ENCODE measurements at regions not wholly inside any gene's neighbourhood (a gene's known extent, or its start where the extent isn't known, plus 50 kb on each side); places are given as distances from the start of the nearest gene placed in this dataset.

DNA sequence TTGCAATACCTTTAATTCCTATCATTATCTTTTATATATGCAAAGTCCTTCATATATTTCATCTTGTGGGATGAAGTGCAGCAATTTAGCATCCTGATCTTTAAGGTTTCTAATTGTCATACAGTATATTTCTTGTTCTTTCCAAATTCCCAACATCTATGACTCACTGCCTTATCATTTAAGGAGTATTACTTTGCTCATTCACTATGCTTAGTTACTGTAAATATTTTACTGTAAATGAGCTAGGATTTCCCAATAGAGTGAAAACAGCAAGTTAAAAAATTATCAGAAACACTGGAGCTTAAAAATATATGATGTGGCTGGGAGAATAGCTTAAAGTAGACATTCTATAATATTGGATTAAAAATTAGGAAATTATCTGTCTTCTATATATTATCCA lies 69.9 kb downstream of the SLITRK6 start:
- no peak for TF ChIP-seq POLR2A (IDR thresholded peaks at IDR 0.05; ENCODE audit: low read length)
- TF ChIP-seq GATA1 (IDR thresholded peaks at IDR 0.05; ENCODE audit: low read depth, low read length): no peak

Data from erythroblast (primary cell).